HG02623 (cell line): ENCODE measurements at regions not wholly inside any gene's neighbourhood (a gene's known extent, or its start where the extent isn't known, plus 50 kb on each side); places are given as distances from the start of the nearest gene placed in this dataset.
A peak's percentile ranks its signal among the peaks of the same experiment; 100 is the strongest.
"Not testable (repeated sequence)": the region's sequence is repeated elsewhere in the genome, so short reads cannot be mapped to it uniquely, and the experiment has no call there.

Experiments
- ATAC-seq: cut with Tn5 transposase; IDR thresholded peaks from one replicate; pipeline ENCODE4 v1.9.1; 2021; ENCODE audit warnings: moderate library complexity; ENCODE audit not compliant: unreplicated experiment

- no peak for ATAC-seq
Observed at GRCh38 chr7:39824456-39825200, 125.4 kb upstream of the CDK13 start.

GRCh38 chr7:39825401-39825980 is 124.6 kb upstream of the CDK13 start:
- ATAC-seq = no peak

- ATAC-seq = no peak
Observed at GRCh38 chr7:39826166-39826565, 123.9 kb upstream of the CDK13 start.

- ATAC-seq = no peak
Observed at GRCh38 chr7:39827571-39827970, 122.5 kb upstream of the CDK13 start.

- no peak for ATAC-seq
Observed at GRCh38 chr7:39829028-39829427, 121.0 kb upstream of the CDK13 start.

- ATAC-seq = no peak
Observed at GRCh38 chr7:39832519-39833085, 117.5 kb upstream of the CDK13 start.

- peak; percentile 63 for ATAC-seq
Observed at GRCh38 chr7:39833180-39833799, 116.8 kb upstream of the CDK13 start.

- not testable (repeated sequence) for ATAC-seq
Observed at GRCh38 chr7:39833865-39834634, 116.0 kb upstream of the CDK13 start.

GRCh38 chr7:39838326-39838725 is 111.7 kb upstream of the CDK13 start:
- ATAC-seq = no peak

- ATAC-seq = no peak
Observed at GRCh38 chr7:39845006-39845405, 105.0 kb upstream of the CDK13 start.

- ATAC-seq = no peak
Observed at GRCh38 chr7:39847227-39847626, 102.8 kb upstream of the CDK13 start.

- no peak for ATAC-seq
Observed at GRCh38 chr7:39851466-39852045, 98.5 kb upstream of the CDK13 start.

GRCh38 chr7:39854616-39855324 is 95.3 kb upstream of the CDK13 start:
- peak; percentile 67 for ATAC-seq

GRCh38 chr7:39855325-39855674 is 94.8 kb upstream of the CDK13 start:
- no peak for ATAC-seq

- not testable (repeated sequence) for ATAC-seq
Observed at GRCh38 chr7:39863675-39864322, 86.3 kb upstream of the CDK13 start.

- ATAC-seq = not testable (repeated sequence)
Observed at GRCh38 chr7:39869888-39870522, 80.1 kb upstream of the CDK13 start.

GRCh38 chr7:39871610-39872009 is 78.4 kb upstream of the CDK13 start:
- ATAC-seq = not testable (repeated sequence)

- no peak for ATAC-seq
Observed at GRCh38 chr7:39880556-39880955, 69.5 kb upstream of the CDK13 start.

- no peak for ATAC-seq
Observed at GRCh38 chr7:39882148-39882784, 67.8 kb upstream of the CDK13 start.
